ENCODE measurements at regions not wholly inside any gene's neighbourhood (a gene's known extent, or its start where the extent isn't known, plus 50 kb on each side); places are given as distances from the start of the nearest gene placed in this dataset.

DNA sequence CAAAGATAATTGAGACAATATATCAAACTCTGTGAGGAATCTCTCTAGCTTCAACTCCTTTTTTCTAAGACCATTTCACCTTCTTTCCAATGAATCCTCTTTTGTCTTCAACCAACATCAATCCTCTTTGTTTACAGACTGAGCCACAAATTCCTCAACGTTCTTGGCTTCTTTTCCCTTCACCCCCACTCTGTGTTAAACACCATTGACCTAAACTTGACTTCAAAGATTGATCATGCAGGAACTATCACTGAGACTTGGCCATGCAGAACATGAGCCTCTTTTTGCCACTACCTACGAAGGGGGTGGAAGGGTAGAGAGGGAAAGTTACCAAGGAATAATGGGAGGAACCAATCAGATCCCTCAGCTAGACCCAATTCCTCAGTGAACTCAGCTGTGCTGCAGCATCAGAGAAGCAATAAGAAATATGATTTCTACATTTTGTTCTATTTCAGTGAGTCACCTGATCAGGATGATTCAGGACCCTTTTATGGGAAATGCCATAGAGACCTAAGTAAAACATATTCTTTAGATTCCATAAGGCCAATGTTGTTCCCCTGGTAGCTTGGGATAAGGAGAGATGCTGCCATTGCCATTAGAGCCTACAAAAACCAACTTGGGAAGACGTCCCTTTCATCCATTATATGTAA is 187.7 kb upstream of the RGMB start:
- Histone ChIP-seq H3K4me3 (ENCODE audit: insufficient read depth, low read length) (no peak overlapping the region), H3K27ac (ENCODE audit: low read depth, low read length) (no peak overlapping the region), H3K36me3 (ENCODE audit: insufficient read depth, low read length) (no peaks in the 10 kb centered on the region), H3K4me1 (ENCODE audit: insufficient read depth, low read length) (peaks cover 19% of the 10 kb centered on the region), H3K27me3 (ENCODE audit: insufficient read depth, low read length) (no peaks in the 10 kb centered on the region), H2AFZ (ENCODE audit: low read length) (peak overlapping the region; percentile 52), H3K79me2 (ENCODE audit: insufficient read depth, low read length) (no peaks in the 10 kb centered on the region), H3K9me3 (ENCODE audit: low read depth, low read length) (no peaks in the 10 kb centered on the region), H3K4me2 (ENCODE audit: insufficient read depth, low read length) (peak overlapping the region; percentile 27), H4K20me1 (ENCODE audit: insufficient read depth, low read length) (no peaks in the 10 kb centered on the region)
- TF ChIP-seq, protein P1, sequence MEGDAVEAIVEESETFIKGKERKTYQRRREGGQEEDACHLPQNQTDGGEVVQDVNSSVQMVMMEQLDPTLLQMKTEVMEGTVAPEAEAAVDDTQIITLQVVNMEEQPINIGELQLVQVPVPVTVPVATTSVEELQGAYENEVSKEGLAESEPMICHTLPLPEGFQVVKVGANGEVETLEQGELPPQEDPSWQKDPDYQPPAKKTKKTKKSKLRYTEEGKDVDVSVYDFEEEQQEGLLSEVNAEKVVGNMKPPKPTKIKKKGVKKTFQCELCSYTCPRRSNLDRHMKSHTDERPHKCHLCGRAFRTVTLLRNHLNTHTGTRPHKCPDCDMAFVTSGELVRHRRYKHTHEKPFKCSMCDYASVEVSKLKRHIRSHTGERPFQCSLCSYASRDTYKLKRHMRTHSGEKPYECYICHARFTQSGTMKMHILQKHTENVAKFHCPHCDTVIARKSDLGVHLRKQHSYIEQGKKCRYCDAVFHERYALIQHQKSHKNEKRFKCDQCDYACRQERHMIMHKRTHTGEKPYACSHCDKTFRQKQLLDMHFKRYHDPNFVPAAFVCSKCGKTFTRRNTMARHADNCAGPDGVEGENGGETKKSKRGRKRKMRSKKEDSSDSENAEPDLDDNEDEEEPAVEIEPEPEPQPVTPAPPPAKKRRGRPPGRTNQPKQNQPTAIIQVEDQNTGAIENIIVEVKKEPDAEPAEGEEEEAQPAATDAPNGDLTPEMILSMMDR (IDR thresholded peaks at IDR 0.05; ENCODE audit: extremely low read depth, low read depth, low read length) = no peak
- DNase-seq (ENCODE audit: insufficient read length, low spot score, missing footprints) = no peak

DNA sequence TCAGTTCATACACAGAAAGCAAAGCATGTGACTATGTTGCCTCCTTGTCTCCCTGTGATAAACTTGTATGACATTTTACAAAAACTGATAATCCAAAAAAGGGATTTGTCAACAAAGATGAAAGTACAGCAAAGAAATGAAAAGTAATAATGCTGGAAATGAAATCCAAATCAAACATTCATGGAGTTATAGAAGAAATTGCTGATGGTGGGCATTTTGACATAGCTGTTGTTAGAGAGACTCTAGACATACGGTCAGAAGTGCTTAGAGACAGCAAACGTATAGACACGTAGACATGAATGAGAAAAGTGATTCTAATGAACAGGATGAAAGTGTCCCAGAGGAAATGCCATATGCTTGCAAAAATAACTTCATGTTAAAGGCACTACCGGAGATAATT is 186.9 kb upstream of the RGMB start:
- Histone ChIP-seq H3K36me3 (ENCODE audit: insufficient read depth, low read length) (no peaks in the 10 kb centered on the region), H3K4me3 (ENCODE audit: insufficient read depth, low read length) (no peak overlapping the region), H3K4me2 (ENCODE audit: insufficient read depth, low read length) (no peak overlapping the region), H3K4me1 (ENCODE audit: insufficient read depth, low read length) (peaks cover 13% of the 10 kb centered on the region), H2AFZ (ENCODE audit: low read length) (no peak overlapping the region), H3K27ac (ENCODE audit: low read depth, low read length) (no peak overlapping the region), H3K79me2 (ENCODE audit: insufficient read depth, low read length) (no peaks in the 10 kb centered on the region), H3K9me3 (ENCODE audit: low read depth, low read length) (no peaks in the 10 kb centered on the region), H3K27me3 (ENCODE audit: insufficient read depth, low read length) (no peaks in the 10 kb centered on the region), H4K20me1 (ENCODE audit: insufficient read depth, low read length) (no peaks in the 10 kb centered on the region)
- TF ChIP-seq, protein P1 (IDR thresholded peaks at IDR 0.05; ENCODE audit: extremely low read depth, low read depth, low read length) = no peak
- DNase-seq (ENCODE audit: insufficient read length, low spot score, missing footprints) = no peak

DNA sequence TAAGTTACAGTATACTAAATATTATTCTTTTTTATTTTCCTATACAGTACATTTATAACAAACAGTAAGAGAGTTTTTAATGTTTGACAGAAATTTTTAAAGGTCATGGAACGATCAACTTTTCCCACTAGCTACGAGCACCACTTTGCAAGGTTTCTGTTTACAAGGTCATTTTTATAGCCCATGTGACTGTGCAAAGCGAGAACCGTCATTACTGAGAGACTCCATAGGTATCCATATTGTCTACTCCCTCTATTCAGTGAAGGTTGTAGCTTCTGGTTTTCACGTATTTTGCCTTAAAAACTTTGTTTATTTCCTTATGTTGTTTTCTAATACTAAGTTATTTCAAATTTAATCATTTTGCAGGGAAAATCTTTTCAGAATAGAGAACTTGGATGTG is 186.3 kb upstream of the RGMB start:
- Histone ChIP-seq H3K79me2 (ENCODE audit: insufficient read depth, low read length) (no peaks in the 10 kb centered on the region), H3K4me2 (ENCODE audit: insufficient read depth, low read length) (no peak overlapping the region), H3K4me3 (ENCODE audit: insufficient read depth, low read length) (no peak overlapping the region), H3K36me3 (ENCODE audit: insufficient read depth, low read length) (no peaks in the 10 kb centered on the region), H3K4me1 (ENCODE audit: insufficient read depth, low read length) (peaks cover 10% of the 10 kb centered on the region), H2AFZ (ENCODE audit: low read length) (no peak overlapping the region), H3K9me3 (ENCODE audit: low read depth, low read length) (no peaks in the 10 kb centered on the region), H4K20me1 (ENCODE audit: insufficient read depth, low read length) (no peaks in the 10 kb centered on the region), H3K27me3 (ENCODE audit: insufficient read depth, low read length) (no peaks in the 10 kb centered on the region), H3K27ac (ENCODE audit: low read depth, low read length) (no peak overlapping the region)
- no peak for DNase-seq (ENCODE audit: insufficient read length, low spot score, missing footprints)
- TF ChIP-seq, protein P1 (IDR thresholded peaks at IDR 0.05; ENCODE audit: extremely low read depth, low read depth, low read length) = no peak

DNA sequence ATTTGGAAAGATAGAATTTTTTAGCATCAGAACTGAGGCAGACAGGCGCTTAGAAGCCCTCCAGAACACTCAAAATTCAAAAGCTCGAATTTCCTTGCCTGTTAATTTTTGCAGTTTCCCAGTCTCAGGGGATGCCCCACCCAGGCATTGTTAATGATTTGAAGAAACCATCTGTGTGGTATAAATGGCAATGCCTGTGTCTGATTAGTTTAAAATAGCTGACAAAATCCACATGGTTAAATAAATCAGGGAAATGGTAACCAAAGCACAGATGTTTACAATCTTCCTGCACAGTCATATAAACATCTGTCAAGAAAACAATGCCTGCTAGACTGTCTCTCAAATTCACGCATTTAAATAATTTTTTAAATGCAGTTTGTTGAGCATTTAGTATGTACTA is 185.2 kb upstream of the RGMB start:
- Histone ChIP-seq H2AFZ (ENCODE audit: low read length) (no peak overlapping the region), H3K4me3 (ENCODE audit: insufficient read depth, low read length) (no peak overlapping the region), H3K4me2 (ENCODE audit: insufficient read depth, low read length) (no peak overlapping the region), H3K27me3 (ENCODE audit: insufficient read depth, low read length) (no peaks in the 10 kb centered on the region), H4K20me1 (ENCODE audit: insufficient read depth, low read length) (no peaks in the 10 kb centered on the region), H3K27ac (ENCODE audit: low read depth, low read length) (no peak overlapping the region), H3K4me1 (ENCODE audit: insufficient read depth, low read length) (peaks cover 10% of the 10 kb centered on the region), H3K9me3 (ENCODE audit: low read depth, low read length) (no peaks in the 10 kb centered on the region), H3K79me2 (ENCODE audit: insufficient read depth, low read length) (no peaks in the 10 kb centered on the region), H3K36me3 (ENCODE audit: insufficient read depth, low read length) (no peaks in the 10 kb centered on the region)
- TF ChIP-seq, protein P1 (IDR thresholded peaks at IDR 0.05; ENCODE audit: extremely low read depth, low read depth, low read length) = no peak
- no peak for DNase-seq (ENCODE audit: insufficient read length, low spot score, missing footprints)

Measured in osteoblast (primary cell).